Breast epithelium (tissue), 4 donors: ENCODE measurements at regions not wholly inside any gene's neighbourhood (a gene's known extent, or its start where the extent isn't known, plus 50 kb on each side); places are given as distances from the start of the nearest gene placed in this dataset.
A peak's percentile ranks its signal among the peaks of the same experiment; 100 is the strongest.
"Not testable (repeated sequence)": the region's sequence is repeated elsewhere in the genome, so short reads cannot be mapped to it uniquely, and the experiment has no call there.

Experiments
- DNase-seq, 2 donors: peaks; one replicate each; pipeline ENCODE4 v3.0.0-alpha.2; 2019; ENCODE audit warnings: low spot score in 2 of 2
- H3K27ac ChIP-seq, 2 donors: fragments of 200-600 bp; sonication (generic) in 1 of 2; one replicate each; pipeline ENCODE4 v1.5.1; 2016 to 2019; ENCODE audit warnings: mild to moderate bottlenecking in 1 of 2
- H3K27me3 ChIP-seq, 2 donors: fragments of 200-600 bp; sonication (generic) in 1 of 2; one replicate each; pipeline versions ENCODE4 v1.5.1 to v1.6.0; 2017 to 2019; ENCODE audit warnings: control low read depth in 1 of 2, mild to moderate bottlenecking in 1 of 2
- H3K36me3 ChIP-seq: fragments of 200-600 bp; one replicate; pipeline ENCODE4 v1.5.1; 2019
- H3K4me1 ChIP-seq, 2 donors: fragments of 200-600 bp; sonication (generic); one replicate each; pipeline ENCODE4 v1.5.1; 2016 to 2019; ENCODE audit warnings: control low read depth in 1 of 2
- H3K4me3 ChIP-seq, 3 donors: fragments of 200-600 bp; sonication (generic); 1 replicate in 2 of 3; 2 replicates in 1 of 3; pipeline ENCODE4 v1.5.1; 2016 to 2019; ENCODE audit warnings: mild to moderate bottlenecking in 3 of 3, moderate library complexity in 2 of 3
- H3K9me3 ChIP-seq, 2 donors: fragments of 200-600 bp; sonication (generic) in 1 of 2; one replicate each; pipeline ENCODE4 v1.5.1; 2016 to 2019; ENCODE audit warnings: control low read depth in 1 of 2
- CTCF ChIP-seq, 3 donors: fragments of 450-650 bp; IDR thresholded peaks; one replicate each; pipeline ENCODE4 v1.5.1; 2016 to 2017; ENCODE audit warnings: antibody characterized with exemption in 3 of 3, mild to moderate bottlenecking in 3 of 3, moderate library complexity in 3 of 3
- POLR2A ChIP-seq: fragments of 450-650 bp; IDR thresholded peaks from one replicate; pipeline ENCODE4 v1.6.1; 2016; ENCODE audit warnings: antibody characterized with exemption, mild to moderate bottlenecking, moderate library complexity
- POLR2AphosphoS5 ChIP-seq, 3 donors: sonication (generic); formaldehyde crosslinking; IDR thresholded peaks; one replicate each; pipeline ENCODE4 v1.6.1; 2017; ENCODE audit warnings: antibody characterized with exemption in 3 of 3
- intact Hi-C: fragments of 100-400 bp; cut with DNase I; formaldehyde crosslinking; loops from one replicate; pipeline ENCODE4 v1.15.1; 2023; ENCODE audit warnings: low total_unique reads

GRCh38 chr14:34157651-34158050 lies 206.8 kb upstream of the EGLN3 start:
- Histone ChIP-seq H3K4me1 (no peaks in the 10 kb centered on the region), H3K9me3 (no peaks in the 10 kb centered on the region), H3K27ac (no peak overlapping the region), H3K27me3 (no peaks in the 10 kb centered on the region), H3K4me3 (no peak overlapping the region), H3K36me3 (no peaks in the 10 kb centered on the region)
- TF ChIP-seq POLR2A (no peak), CTCF (IDR thresholded peaks at IDR 0.05) (no peak), POLR2AphosphoS5 (IDR thresholded peaks at IDR 0.05) (no peak)
- no peak for DNase-seq
- intact Hi-C loops: no loop called here

GRCh38 chr14:34147461-34147860 lies 196.6 kb upstream of the EGLN3 start:
- Histone ChIP-seq H3K27me3 (no peaks in the 10 kb centered on the region), H3K4me1 (no peaks in the 10 kb centered on the region), H3K4me3 (no peak overlapping the region), H3K27ac (peak overlapping the region in 1 of 2 donors; percentile 14), H3K36me3 (no peaks in the 10 kb centered on the region), H3K9me3 (peaks cover 5 to 6% of the 10 kb centered on the region in 2 donors)
- peak in 1 of 2 donors; percentile 39 for DNase-seq
- intact Hi-C loops: no loop called here
- no peak for TF ChIP-seq CTCF (IDR thresholded peaks at IDR 0.05)
- no peak for TF ChIP-seq POLR2A
- TF ChIP-seq POLR2AphosphoS5 (IDR thresholded peaks at IDR 0.05): no peak

GRCh38 chr14:34140127-34140526 lies 189.3 kb upstream of the EGLN3 start:
- H3K4me1 ChIP-seq, DNase-seq, H3K27me3 ChIP-seq, H3K36me3 ChIP-seq, intact Hi-C loops: not testable (repeated sequence)
- Histone ChIP-seq H3K27ac (peak overlapping the region in 1 of 2 donors; percentile 33), H3K4me3 (peak overlapping the region in 1 of 3 donors; percentile 31), H3K9me3 (peaks cover 12 to 15% of the 10 kb centered on the region in 2 donors)

- peak; percentile 69 to 78 for DNase-seq
- H3K4me1 ChIP-seq, intact Hi-C loops, H3K36me3 ChIP-seq, H3K27me3 ChIP-seq: not testable (repeated sequence)
- Histone ChIP-seq H3K9me3 (peaks cover 12 to 15% of the 10 kb centered on the region in 2 donors), H3K27ac (peak overlapping the region; percentile 33 to 63), H3K4me3 (peak overlapping the region in 1 of 3 donors; percentile 31)
Measured at GRCh38 chr14:34139160-34140121, 188.6 kb upstream of the EGLN3 start.

- intact Hi-C loops: no loop called here
- Histone ChIP-seq H3K9me3 (peaks cover 9 to 15% of the 10 kb centered on the region in 2 donors), H3K36me3 (no peaks in the 10 kb centered on the region), H3K27ac (no peak overlapping the region), H3K4me1 (no peaks in the 10 kb centered on the region), H3K27me3 (no peaks in the 10 kb centered on the region), H3K4me3 (no peak overlapping the region)
- no peak for DNase-seq
- TF ChIP-seq POLR2A: no peak
- TF ChIP-seq CTCF (IDR thresholded peaks at IDR 0.05): no peak
- no peak for TF ChIP-seq POLR2AphosphoS5 (IDR thresholded peaks at IDR 0.05)
Measured at GRCh38 chr14:34138175-34138574, 187.3 kb upstream of the EGLN3 start.

GRCh38 chr14:34137001-34137745 lies 186.3 kb upstream of the EGLN3 start:
- intact Hi-C loops: no loop called here
- Histone ChIP-seq H3K27ac (no peak overlapping the region), H3K36me3 (no peaks in the 10 kb centered on the region), H3K27me3 (no peaks in the 10 kb centered on the region), H3K4me1 (no peaks in the 10 kb centered on the region), H3K9me3 (peaks cover 4 to 5% of the 10 kb centered on the region in 2 donors), H3K4me3 (no peak overlapping the region)
- peak in 1 of 2 donors; percentile 41 for DNase-seq
- TF ChIP-seq POLR2A (no peak), POLR2AphosphoS5 (IDR thresholded peaks at IDR 0.05) (no peak), CTCF (IDR thresholded peaks at IDR 0.05) (no peak)
